ENCODE measurements at regions not wholly inside any gene's neighbourhood (a gene's known extent, or its start where the extent isn't known, plus 50 kb on each side); places are given as distances from the start of the nearest gene placed in this dataset.

DNA sequence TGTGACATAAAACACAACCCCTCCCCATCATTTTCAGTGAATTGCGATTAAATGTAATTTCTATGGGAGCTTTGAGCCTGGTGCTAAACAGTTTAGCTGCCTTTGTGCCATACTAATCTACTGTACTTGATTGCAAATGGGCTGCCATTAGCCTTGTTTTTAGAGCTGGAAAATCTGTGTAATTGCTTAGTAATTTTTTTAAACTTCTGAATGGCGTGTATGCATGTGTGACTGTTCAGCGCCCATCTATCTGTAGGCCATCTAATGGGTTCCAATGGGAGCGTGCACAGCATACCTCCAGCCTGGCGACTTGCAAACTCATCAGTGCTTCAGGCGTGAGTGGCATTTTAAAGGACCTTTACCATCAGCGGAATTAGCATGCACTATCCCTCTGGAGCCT is 142.7 kb upstream of the KIRREL3 start:
- TF ChIP-seq POLR2A (IDR thresholded peaks at IDR 0.05) (no peak), CTCF (IDR thresholded peaks at IDR 0.05) (no peak)

Measured in body of pancreas (tissue), 4 donors.